Middle frontal gyrus (tissue), 1 donor: ENCODE measurements at regions not wholly inside any gene's neighbourhood (a gene's known extent, or its start where the extent isn't known, plus 50 kb on each side); places are given as distances from the start of the nearest gene placed in this dataset.
A peak's percentile ranks its signal among the peaks of the same experiment; 100 is the strongest.

ENCODE experiments used
- DNase-seq: peaks from one replicate; pipeline ENCODE4 v3.0.0-alpha.2; 2015; ENCODE audit warnings: low spot score; ENCODE audit errors: extremely low spot score

GRCh38 chr2:118207889-118208288, 119.6 kb downstream of the INSIG2 start:
- no peak for DNase-seq

- no peak for DNase-seq
These were observed 114.5 kb downstream of the INSIG2 start for GRCh38 chr2:118202707-118203303.

DNA sequence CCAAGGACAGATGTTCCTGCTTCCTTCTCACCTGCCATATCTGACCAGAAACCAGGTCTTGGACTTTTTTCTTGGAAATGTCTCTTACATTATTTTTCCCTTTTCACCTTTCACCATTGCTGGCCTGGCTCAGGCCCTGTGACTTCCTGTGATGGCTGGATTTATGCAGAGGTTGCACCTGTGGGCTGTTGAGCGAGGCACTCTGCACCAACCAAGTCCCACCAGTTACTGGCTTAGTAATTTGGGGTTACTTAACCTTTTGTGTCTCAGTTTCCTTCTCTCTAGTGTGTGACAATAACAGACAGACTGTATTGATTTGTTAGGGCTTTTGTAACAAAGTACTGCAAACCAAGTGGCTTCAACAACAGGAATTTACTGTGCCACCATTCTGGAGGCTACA, 110.0 kb downstream of the INSIG2 start:
- no peak for DNase-seq

- no peak for DNase-seq
These were observed 108.9 kb downstream of the INSIG2 start for GRCh38 chr2:118197011-118197675.

- no peak for DNase-seq
These were observed 102.2 kb downstream of the INSIG2 start for GRCh38 chr2:118190474-118190873.

DNA sequence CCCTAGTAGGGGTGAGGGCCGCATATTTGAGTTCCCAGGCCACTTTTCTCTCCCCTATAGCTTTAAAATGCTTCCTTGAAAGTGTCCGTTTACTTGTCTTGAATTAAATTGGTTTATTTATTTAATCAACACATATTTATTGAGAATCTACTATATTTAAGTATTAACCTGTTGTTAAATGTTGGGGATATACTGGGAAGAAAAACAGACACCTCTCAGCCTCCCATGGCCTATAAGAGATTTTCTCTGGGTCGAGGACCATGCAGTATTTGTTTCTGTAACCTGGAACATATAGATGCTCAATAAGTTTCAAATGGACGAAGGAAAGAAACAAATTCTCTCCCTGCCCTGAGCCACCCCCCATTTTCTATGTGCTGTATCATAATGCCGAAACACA, 98.6 kb downstream of the INSIG2 start:
- no peak for DNase-seq

GRCh38 chr2:118186110-118186857, 98.0 kb downstream of the INSIG2 start:
- DNase-seq: peak; percentile 81

- peak; percentile 12 for DNase-seq
These were observed 97.2 kb downstream of the INSIG2 start for GRCh38 chr2:118185210-118186109.

GRCh38 chr2:118183381-118183780, 95.1 kb downstream of the INSIG2 start:
- no peak for DNase-seq

- DNase-seq: no peak
These were observed 91.2 kb downstream of the INSIG2 start for GRCh38 chr2:118179445-118179844.

DNA sequence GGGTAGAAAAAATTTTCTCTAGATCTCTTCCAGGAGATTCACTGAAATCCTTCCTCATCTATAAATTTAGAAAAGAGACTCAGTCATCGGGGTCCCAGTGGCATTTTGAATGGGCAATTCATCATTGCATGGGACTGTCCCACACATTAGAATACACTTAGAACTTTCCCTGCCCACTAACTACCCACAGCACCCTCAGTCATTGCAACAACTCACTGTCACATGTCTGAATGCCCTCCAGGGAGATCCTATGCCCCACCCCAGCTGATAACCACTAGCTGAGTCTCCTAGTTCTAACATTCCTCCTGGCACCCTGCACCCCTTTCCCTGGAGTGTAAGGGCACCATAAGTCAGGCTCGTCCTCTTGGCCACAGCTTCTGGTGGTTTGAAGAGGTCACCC, 89.6 kb downstream of the INSIG2 start:
- DNase-seq: no peak

GRCh38 chr2:118177318-118177717, 89.0 kb downstream of the INSIG2 start:
- no peak for DNase-seq

- DNase-seq: no peak
These were observed 88.3 kb downstream of the INSIG2 start for GRCh38 chr2:118176601-118177000.

DNA sequence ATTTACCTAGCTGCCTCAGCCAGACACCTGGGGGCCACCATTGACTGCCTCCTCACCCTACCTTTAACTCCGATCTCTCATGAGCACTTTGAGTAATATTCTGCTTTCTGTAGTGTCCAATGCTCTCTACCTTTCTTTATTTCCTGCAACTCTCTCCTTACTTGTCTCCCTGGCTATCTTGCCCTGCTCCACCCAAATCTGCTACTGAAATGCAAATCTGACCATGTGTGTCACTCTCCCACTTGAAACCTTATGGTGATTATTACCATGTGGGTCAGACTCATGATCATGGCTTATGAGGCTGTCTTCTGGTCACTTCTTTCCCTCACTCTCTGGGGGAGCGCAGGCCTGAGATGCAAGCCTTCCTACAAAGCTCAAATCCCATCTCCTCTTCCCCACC, 83.3 kb downstream of the INSIG2 start:
- DNase-seq: no peak

DNA sequence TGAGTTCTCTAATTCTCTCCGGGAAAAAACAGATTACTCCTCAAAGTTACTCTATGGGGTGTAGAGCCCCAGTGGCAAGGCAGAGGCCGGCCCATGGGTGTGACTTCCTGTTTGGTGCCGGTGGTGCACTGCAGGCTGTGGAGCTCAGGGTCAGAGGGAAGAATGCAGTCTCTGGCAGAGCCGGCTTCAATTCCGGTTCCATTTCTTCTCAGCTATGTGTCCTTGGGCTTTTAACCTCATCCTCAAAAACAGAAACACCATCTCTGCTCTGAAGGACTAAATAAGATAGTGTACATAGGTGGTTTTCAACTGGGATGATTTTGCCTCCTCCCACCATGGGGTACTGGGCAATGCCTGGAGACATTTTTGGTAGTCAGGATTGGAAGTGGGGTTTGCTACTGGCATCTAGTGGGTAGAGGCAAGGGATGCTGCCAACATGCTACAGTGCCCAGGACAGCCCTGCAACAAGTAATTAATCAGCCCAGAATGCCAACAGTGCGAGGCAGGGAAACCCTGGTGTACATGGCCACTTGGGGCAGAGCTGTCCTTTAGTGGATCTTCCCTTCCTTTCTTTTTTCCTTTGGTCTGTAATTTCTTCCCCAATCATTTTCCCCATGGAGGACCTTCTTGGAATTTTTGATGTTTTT, 81.2 kb downstream of the INSIG2 start:
- no peak for DNase-seq

DNA sequence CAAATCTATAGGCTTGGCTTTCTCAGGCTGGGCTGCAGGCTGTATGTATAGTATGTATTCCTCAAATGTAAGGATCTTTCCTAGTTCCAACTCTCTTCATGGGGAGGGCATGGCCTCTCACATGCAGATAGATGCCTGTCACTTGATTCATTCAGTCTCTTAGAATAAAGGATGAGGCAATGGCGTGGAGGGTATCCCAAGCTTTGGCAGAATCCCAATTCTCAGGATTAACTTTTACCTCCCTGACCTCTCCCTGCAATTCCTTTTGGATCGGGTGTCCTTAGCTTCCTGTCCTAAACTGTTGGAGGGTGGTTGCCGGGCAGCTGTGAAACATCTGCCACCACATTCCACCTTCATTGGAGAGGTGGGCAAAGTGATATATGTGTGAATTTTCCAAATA, 80.3 kb downstream of the INSIG2 start:
- DNase-seq: no peak

GRCh38 chr2:118167026-118167425, 78.8 kb downstream of the INSIG2 start:
- no peak for DNase-seq

- DNase-seq: no peak
These were observed 78.0 kb downstream of the INSIG2 start for GRCh38 chr2:118166242-118166641.

- DNase-seq: no peak
These were observed 77.3 kb downstream of the INSIG2 start for GRCh38 chr2:118165595-118165994.
